Epithelial cell of proximal tubule (primary cell): ENCODE measurements at regions not wholly inside any gene's neighbourhood (a gene's known extent, or its start where the extent isn't known, plus 50 kb on each side); places are given as distances from the start of the nearest gene placed in this dataset.
"Not testable (repeated sequence)": the region's sequence is repeated elsewhere in the genome, so short reads cannot be mapped to it uniquely, and the experiment has no call there.

ENCODE experiments used
- DNase-seq: peaks from one replicate; pipeline ENCODE4 v3.0.0-alpha.2; 2011; ENCODE audit warnings: low read depth
- H3K4me3 ChIP-seq: 2 replicates; pipeline ENCODE4 v1.5.1; 2011; ENCODE audit warnings: low read depth, mild to moderate bottlenecking, low read length
- TF ChIP-seq, protein P1 (sequence below): conservative IDR thresholded peaks from 2 replicates; pipeline ENCODE4 v1.5.1; 2012; ENCODE audit warnings: low read depth, mild to moderate bottlenecking, low read length

DNA sequence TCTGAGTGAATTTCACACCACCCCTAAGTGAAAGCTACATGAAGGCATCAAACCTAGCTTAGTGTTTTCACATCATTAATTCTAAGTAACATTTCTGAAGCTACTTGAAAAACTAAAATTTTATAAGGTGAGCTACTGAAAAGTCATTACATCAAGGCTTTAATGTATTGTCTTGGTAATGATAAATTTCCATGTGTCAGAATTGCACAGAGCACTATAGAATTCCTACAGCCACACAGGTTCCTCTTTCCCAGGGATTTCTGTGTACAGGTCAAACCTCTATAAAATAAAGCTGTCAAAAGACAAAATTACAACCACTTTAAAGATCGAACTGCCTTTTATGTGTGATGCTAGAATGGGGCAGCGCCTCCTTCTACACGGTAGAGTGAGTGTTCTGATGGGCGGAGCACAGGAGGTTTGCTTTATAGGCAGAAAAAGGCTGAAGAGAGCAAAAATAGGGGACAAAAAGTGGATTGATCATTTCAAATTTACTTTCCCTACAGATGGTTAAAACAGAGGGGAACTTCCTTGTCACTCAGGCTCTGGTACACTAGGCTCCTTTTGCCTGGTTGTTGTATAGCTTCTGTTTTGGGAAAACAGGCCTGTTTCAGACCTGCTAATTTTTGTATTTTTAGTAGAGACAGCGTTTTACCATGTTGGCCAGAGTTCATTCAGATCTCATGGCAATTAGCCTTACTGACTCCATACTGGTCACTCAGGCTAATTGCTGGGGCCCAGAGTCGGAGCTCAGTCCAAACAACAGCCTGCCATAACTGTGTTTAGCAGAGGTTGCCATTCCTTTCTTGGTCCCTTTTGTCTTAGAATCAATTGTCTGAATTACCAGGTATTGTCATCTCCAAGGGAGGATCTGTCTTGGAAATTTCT, 102.5 kb upstream of the BASP1 start:
- DNase-seq = no peak
- no peak overlapping the region for H3K4me3 ChIP-seq
- TF ChIP-seq, protein P1, sequence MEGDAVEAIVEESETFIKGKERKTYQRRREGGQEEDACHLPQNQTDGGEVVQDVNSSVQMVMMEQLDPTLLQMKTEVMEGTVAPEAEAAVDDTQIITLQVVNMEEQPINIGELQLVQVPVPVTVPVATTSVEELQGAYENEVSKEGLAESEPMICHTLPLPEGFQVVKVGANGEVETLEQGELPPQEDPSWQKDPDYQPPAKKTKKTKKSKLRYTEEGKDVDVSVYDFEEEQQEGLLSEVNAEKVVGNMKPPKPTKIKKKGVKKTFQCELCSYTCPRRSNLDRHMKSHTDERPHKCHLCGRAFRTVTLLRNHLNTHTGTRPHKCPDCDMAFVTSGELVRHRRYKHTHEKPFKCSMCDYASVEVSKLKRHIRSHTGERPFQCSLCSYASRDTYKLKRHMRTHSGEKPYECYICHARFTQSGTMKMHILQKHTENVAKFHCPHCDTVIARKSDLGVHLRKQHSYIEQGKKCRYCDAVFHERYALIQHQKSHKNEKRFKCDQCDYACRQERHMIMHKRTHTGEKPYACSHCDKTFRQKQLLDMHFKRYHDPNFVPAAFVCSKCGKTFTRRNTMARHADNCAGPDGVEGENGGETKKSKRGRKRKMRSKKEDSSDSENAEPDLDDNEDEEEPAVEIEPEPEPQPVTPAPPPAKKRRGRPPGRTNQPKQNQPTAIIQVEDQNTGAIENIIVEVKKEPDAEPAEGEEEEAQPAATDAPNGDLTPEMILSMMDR = no peak

DNA sequence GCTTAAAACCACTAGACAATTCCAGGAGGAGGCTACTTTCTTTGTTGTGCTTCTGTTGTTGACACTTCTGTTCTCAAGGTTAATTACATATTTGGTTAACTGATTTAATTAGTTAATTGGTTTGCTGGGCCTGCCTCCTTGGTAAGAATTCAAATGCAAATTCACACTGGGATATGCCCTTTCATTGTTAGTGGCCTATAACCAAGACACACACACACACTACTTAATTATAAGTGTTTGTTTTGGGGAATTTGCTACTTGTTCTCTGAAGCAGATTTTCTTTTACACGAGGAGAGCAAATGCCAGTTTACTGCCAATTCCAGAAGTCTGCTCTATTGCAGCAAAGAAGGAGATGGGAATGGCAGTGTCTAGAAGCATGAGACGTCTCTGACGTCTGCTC, 101.6 kb upstream of the BASP1 start:
- no peak for DNase-seq
- TF ChIP-seq, protein P1 = no peak
- no peak overlapping the region for H3K4me3 ChIP-seq

DNA sequence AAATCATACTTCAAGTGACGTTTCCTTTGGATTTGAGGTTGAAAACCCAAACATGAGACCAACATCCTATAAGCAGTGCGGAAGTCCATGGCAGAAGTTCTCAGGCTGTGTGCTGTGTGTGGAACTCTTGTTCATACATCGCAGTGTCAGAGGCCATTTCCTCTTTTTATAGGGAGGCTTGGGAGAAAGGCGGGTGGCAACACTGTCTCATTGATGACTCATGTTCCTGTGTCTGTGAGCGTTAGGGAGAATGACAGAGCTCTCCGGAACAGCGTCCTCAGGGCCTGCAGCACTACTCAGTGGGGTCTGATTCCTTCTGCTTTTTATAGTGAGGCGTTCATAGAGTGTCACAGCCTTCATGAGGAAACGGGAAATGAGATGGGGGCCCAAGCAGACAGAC, 98.8 kb upstream of the BASP1 start:
- H3K4me3 ChIP-seq = no peak overlapping the region
- TF ChIP-seq, protein P1 = no peak
- no peak for DNase-seq

DNA sequence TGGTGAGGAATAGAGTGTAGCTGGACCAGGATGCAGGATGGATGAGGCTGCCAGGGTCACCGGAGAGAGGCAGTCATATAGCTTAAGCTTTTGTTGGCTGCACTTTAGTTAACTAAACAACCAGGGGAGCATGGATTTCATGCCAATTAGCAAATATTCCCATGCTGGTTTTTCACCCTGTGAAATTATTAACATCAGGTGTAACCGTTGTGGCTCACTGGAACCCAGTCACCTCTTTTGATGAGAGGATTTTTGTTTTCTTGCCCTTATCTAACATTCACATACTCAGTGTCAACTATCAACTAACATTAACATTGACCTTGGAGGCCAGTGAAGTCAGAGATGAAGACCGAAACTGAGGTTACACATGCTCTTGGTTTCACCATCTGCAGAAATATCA, 97.2 kb upstream of the BASP1 start:
- TF ChIP-seq, protein P1 = no peak
- H3K4me3 ChIP-seq = no peak overlapping the region
- DNase-seq = no peak

DNA sequence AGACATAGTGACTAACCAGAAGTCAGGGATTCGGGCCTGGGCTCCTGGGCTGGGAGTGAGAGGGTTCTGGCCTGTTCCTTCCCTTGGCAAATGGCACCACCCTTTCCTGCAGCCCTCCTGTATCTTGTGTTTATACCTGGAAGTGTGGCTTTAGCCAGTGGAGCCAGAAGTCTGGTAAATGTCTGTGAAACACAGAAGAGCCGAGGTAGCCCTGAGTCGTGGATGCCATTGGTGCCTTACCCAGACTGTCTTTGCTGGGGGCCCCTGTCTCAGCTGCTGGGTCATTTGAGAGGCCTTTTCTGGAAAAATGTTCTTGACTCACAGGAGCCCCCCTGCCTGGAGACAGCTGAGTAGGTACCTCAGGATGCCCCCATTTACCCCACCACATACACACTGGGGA, 95.7 kb upstream of the BASP1 start:
- TF ChIP-seq, protein P1 = no peak
- no peak overlapping the region for H3K4me3 ChIP-seq
- DNase-seq = no peak

DNA sequence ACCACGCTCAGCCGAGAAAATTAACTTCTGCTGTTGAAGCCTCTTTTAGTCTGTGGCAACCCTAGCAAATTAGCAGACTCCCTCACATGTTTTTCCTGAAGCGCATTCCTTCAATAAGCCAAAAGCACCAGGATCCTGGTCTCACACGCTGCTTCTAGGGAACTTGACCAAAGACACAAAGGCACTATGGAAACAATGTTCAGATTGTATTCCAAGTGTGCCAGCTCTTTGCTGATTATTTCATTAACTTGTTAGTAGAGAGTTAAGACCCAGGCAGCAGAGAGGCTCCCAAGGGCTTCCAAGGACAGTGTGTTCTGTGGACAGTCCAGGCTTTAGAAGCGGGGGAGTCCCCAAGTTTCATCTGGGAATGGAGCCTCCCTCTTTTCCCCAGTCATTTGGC, 94.4 kb upstream of the BASP1 start:
- H3K4me3 ChIP-seq = no peak overlapping the region
- TF ChIP-seq, protein P1 = no peak
- DNase-seq = no peak

DNA sequence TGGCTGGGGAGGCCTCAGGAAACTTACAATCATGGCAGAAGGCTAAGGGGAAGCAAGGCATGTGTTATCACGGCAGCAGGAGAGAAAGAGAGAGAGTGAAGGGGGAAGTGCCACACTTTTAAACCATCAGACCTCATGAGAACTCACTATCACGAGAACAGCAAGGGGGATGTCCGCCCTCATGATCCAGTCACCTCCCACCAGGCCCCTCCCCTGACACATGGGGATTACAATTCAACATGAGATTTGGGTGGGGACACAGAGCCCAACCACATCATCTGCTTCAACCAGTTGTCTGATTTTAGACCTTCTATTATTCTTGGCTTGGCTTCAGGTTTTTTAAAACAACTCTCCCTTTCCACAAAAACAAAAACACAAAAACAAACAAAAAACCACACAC, 93.7 kb upstream of the BASP1 start:
- H3K4me3 ChIP-seq, DNase-seq: not testable (repeated sequence)
